Mesendoderm (in vitro differentiated cells): ENCODE measurements at regions not wholly inside any gene's neighbourhood (a gene's known extent, or its start where the extent isn't known, plus 50 kb on each side); places are given as distances from the start of the nearest gene placed in this dataset.

ENCODE experiments used
- DNase-seq: peaks from one replicate; pipeline ENCODE4 v3.0.0; 2013
- H2AK5ac ChIP-seq: 2 replicates; pipeline ENCODE4 v1.6.1; 2013; ENCODE audit warnings: low read length, inconsistent platforms
- H2BK120ac ChIP-seq: 2 replicates; pipeline ENCODE4 v1.6.1; 2013; ENCODE audit warnings: low read depth, mild to moderate bottlenecking, low read length, moderate library complexity, mixed read lengths
- H2BK15ac ChIP-seq: replicated peaks from 2 replicates; pipeline ENCODE4 v1.6.1; 2013; ENCODE audit warnings: low read depth, mild to moderate bottlenecking, moderate library complexity
- H2BK5ac ChIP-seq: 2 replicates; pipeline ENCODE4 v1.6.1; 2013; ENCODE audit warnings: low read length, inconsistent platforms
- H3K18ac ChIP-seq: 2 replicates; pipeline ENCODE4 v1.6.1; 2013; ENCODE audit warnings: mild to moderate bottlenecking, low read length, mixed read lengths
- H3K23ac ChIP-seq: one replicate; pipeline ENCODE4 v1.6.1; 2013; ENCODE audit warnings: low read length
- H3K27ac ChIP-seq: 2 replicates; pipeline ENCODE4 v1.5.1; 2013; ENCODE audit warnings: low read depth, mild to moderate bottlenecking, inconsistent platforms, low read length, moderate library complexity
- H3K27me3 ChIP-seq: 2 replicates; pipeline ENCODE4 v1.6.1; 2013; ENCODE audit warnings: low read length, control low read depth, mild to moderate bottlenecking, inconsistent platforms; ENCODE audit not compliant: insufficient read depth, poor library complexity
- H3K36me3 ChIP-seq: 2 replicates; pipeline ENCODE4 v1.6.1; 2013; ENCODE audit warnings: low read length, inconsistent platforms; ENCODE audit not compliant: control insufficient read depth, insufficient read depth
- H3K4ac ChIP-seq: one replicate; pipeline ENCODE4 v1.6.1; 2013; ENCODE audit warnings: low read depth, mild to moderate bottlenecking, low read length, moderate library complexity
- H3K4me1 ChIP-seq: 2 replicates; pipeline ENCODE4 v1.6.1; 2013; ENCODE audit warnings: low read depth, low read length, inconsistent platforms; ENCODE audit not compliant: control insufficient read depth
- H3K4me2 ChIP-seq: 2 replicates; pipeline ENCODE4 v1.6.1; 2013; ENCODE audit warnings: low read length
- H3K4me3 ChIP-seq: 2 replicates; pipeline ENCODE4 v1.5.1; 2013; ENCODE audit warnings: mild to moderate bottlenecking, low read length
- H3K56ac ChIP-seq: one replicate; pipeline ENCODE4 v1.6.1; 2013; ENCODE audit warnings: low read length
- H3K79me1 ChIP-seq: 2 replicates; pipeline ENCODE4 v1.6.1; 2013; ENCODE audit warnings: low read length, inconsistent platforms
- H3K79me2 ChIP-seq: 2 replicates; pipeline ENCODE4 v1.6.1; 2013; ENCODE audit warnings: mild to moderate bottlenecking, low read length; ENCODE audit not compliant: control insufficient read depth, insufficient read depth
- H3K9ac ChIP-seq: 2 replicates; pipeline ENCODE4 v1.6.1; 2013; ENCODE audit warnings: low read length, inconsistent platforms
- H4K5ac ChIP-seq: one replicate; pipeline ENCODE4 v1.6.1; 2013; ENCODE audit warnings: low read length
- H4K8ac ChIP-seq: one replicate; pipeline ENCODE4 v1.6.1; 2013; ENCODE audit warnings: low read depth, mild to moderate bottlenecking, control low read depth, low read length, moderate library complexity
- WGBS: extraction: QIAGEN DNeasy Blood & Tissue Kit; methylation state at CpG from one replicate; pipeline ENCODE4 v1.1.7; 2013; ENCODE audit warnings: low lambda C conversion rate, missing lambda C conversion rate; ENCODE audit not compliant: insufficient coverage; ENCODE audit errors: extremely low coverage; 5-methylcytosine and 5-hydroxymethylcytosine counted together

DNA sequence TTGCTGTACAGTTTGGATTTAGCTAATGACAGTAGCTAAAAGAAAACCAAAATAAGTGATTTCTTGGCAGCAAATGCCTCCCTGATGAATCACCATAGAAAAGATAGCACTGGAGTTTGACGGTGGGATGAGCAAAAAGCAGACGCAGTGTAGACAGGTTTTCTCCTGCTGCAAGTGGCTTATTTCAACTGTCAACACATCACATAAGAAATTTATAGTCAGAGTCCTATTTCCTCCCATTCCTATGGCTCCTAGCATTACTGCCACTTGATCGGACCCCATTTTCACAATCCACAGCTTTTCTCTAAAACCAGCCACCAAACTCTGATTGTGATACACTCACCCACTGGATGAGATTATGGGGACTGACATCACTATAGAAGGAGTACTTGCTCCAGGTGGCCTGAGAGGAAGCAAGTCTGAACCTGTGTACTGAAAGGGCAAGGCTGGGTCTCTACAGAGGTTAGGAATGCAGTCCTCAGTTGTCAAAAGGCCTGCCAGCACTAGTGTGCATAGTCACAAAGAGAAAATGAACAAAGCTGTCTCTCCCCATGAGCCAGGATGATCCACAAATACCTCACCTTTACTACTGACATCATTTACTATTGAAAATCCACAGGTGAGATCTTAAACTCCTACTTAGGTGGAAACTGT, 359.8 kb downstream of the LTN1 start:
- H3K4me2 ChIP-seq = no peak overlapping the region
- no peak overlapping the region for H3K4ac ChIP-seq
- no peak overlapping the region for H3K18ac ChIP-seq
- no peak overlapping the region for H2AK5ac ChIP-seq
- no peak overlapping the region for H2BK5ac ChIP-seq
- no peak overlapping the region for H2BK120ac ChIP-seq
- no peak overlapping the region for H3K9ac ChIP-seq
- DNase-seq = no peak
- no CpG with 5 or more reads among the region's 3 CpGs for WGBS
- no peaks in the 10 kb centered on the region for H3K79me1 ChIP-seq
- no peaks in the 10 kb centered on the region for H3K27me3 ChIP-seq
- no peaks in the 10 kb centered on the region for H3K79me2 ChIP-seq
- H3K4me1 ChIP-seq = no peaks in the 10 kb centered on the region
- H3K23ac ChIP-seq = no peak overlapping the region
- H3K36me3 ChIP-seq = no peaks in the 10 kb centered on the region
- H4K5ac ChIP-seq = no peak overlapping the region
- no peak overlapping the region for H3K56ac ChIP-seq
- no peak overlapping the region for H3K4me3 ChIP-seq
- no peak overlapping the region for H3K27ac ChIP-seq
- H4K8ac ChIP-seq = no peak overlapping the region
- no peak overlapping the region for H2BK15ac ChIP-seq

DNA sequence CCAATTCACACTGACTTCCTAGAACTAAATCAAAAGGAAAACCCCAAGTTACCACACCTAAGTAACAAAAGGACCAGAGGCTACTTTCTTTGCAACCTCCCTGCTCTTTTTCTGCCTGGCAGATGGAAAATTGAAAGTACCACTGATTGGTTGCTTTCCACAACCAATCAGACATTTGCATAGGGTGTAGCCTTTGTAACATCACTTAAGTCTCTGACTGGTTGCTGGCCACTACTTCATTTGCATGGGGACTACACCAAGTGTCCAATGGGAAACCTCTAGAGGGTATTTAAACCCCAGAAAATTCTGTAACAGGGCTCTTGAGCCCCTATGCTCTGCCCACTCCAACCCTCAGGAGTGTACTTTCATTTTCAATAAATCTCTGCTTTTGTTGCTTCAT, 365.0 kb downstream of the LTN1 start:
- Histone ChIP-seq H3K4me1 (no peaks in the 10 kb centered on the region), H2AK5ac (no peak overlapping the region), H2BK5ac (no peak overlapping the region), H3K4me3 (no peak overlapping the region), H3K36me3 (no peaks in the 10 kb centered on the region), H3K79me1 (no peaks in the 10 kb centered on the region), H3K79me2 (no peaks in the 10 kb centered on the region), H3K18ac (no peak overlapping the region), H3K56ac (no peak overlapping the region), H4K5ac (no peak overlapping the region), H2BK120ac (no peak overlapping the region), H3K9ac (no peak overlapping the region), H3K27ac (no peak overlapping the region), H3K4ac (no peak overlapping the region), H3K27me3 (no peaks in the 10 kb centered on the region), H2BK15ac (no peak overlapping the region), H4K8ac (no peak overlapping the region), H3K4me2 (no peak overlapping the region), H3K23ac (no peak overlapping the region)
- DNase-seq = no peak

- no CpG with 5 or more reads among the region's 3 CpGs for WGBS
These were observed 365.4 kb downstream of the LTN1 start for GRCh38 chr21:28627261-28627660.

GRCh38 chr21:28624626-28625025, 368.1 kb downstream of the LTN1 start:
- no CpG with 5 or more reads among the region's 1 CpG for WGBS
- no peak overlapping the region for H2AK5ac ChIP-seq

More at GRCh38 chr21:28627261-28627660, 365.4 kb downstream of the LTN1 start:
- Histone ChIP-seq H3K79me2 (no peaks in the 10 kb centered on the region), H3K4ac (no peak overlapping the region), H4K5ac (no peak overlapping the region), H4K8ac (no peak overlapping the region), H3K36me3 (no peaks in the 10 kb centered on the region), H3K4me2 (no peak overlapping the region), H2BK5ac (no peak overlapping the region), H3K23ac (no peak overlapping the region), H3K4me3 (no peak overlapping the region), H3K56ac (no peak overlapping the region), H3K4me1 (no peaks in the 10 kb centered on the region), H3K18ac (no peak overlapping the region), H3K27me3 (no peaks in the 10 kb centered on the region), H3K27ac (no peak overlapping the region), H3K9ac (no peak overlapping the region), H3K79me1 (no peaks in the 10 kb centered on the region), H2AK5ac (no peak overlapping the region), H2BK15ac (no peak overlapping the region), H2BK120ac (no peak overlapping the region)
- no peak for DNase-seq

DNA sequence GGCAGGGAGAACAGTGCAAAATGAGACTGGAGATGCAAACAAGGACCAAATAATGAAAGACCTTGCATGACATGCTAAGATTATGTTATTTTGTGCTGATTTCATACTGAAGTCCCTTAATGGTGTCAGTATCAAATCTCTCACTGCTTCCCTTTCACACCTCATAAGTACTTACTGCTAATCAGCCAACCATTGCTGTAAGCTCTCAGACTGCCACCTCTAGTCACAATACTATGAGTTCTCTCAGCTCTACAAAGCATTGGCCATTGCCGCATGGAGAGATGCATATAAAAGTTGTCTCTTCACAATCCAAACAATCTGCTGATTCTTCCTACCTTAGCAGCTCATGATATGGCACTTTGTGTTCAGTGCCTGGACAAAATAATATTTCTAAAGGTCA, 375.4 kb downstream of the LTN1 start:
- Histone ChIP-seq H2BK15ac (no peak overlapping the region), H4K5ac (no peak overlapping the region), H3K4me3 (no peak overlapping the region), H3K4ac (no peak overlapping the region), H2BK5ac (no peak overlapping the region), H3K36me3 (no peaks in the 10 kb centered on the region), H3K18ac (no peak overlapping the region), H3K23ac (no peak overlapping the region), H3K27me3 (no peaks in the 10 kb centered on the region), H3K79me1 (no peaks in the 10 kb centered on the region), H3K4me2 (no peak overlapping the region), H2BK120ac (no peak overlapping the region), H3K4me1 (peaks cover 2% of the 10 kb centered on the region), H4K8ac (no peak overlapping the region), H2AK5ac (no peak overlapping the region), H3K79me2 (no peaks in the 10 kb centered on the region), H3K56ac (no peak overlapping the region), H3K27ac (no peak overlapping the region), H3K9ac (no peak overlapping the region)
- WGBS = no CpG with 5 or more reads among the region's 1 CpG
- DNase-seq = peak; percentile 43

More at GRCh38 chr21:28624626-28625025, 368.1 kb downstream of the LTN1 start:
- Histone ChIP-seq H3K79me1 (no peaks in the 10 kb centered on the region), H4K8ac (no peak overlapping the region), H3K18ac (no peak overlapping the region), H3K4me2 (no peak overlapping the region), H3K56ac (no peak overlapping the region), H4K5ac (no peak overlapping the region), H3K23ac (no peak overlapping the region), H2BK120ac (no peak overlapping the region), H3K4ac (no peak overlapping the region), H3K36me3 (no peaks in the 10 kb centered on the region), H3K9ac (no peak overlapping the region), H3K79me2 (no peaks in the 10 kb centered on the region), H3K27ac (no peak overlapping the region), H2BK15ac (no peak overlapping the region), H3K27me3 (no peaks in the 10 kb centered on the region), H3K4me3 (no peak overlapping the region), H3K4me1 (no peaks in the 10 kb centered on the region), H2BK5ac (no peak overlapping the region)
- no peak for DNase-seq

GRCh38 chr21:28615276-28615675, 377.4 kb downstream of the LTN1 start:
- Histone ChIP-seq H3K36me3 (no peaks in the 10 kb centered on the region), H4K5ac (no peak overlapping the region), H3K79me2 (no peaks in the 10 kb centered on the region), H3K4me2 (no peak overlapping the region), H3K56ac (no peak overlapping the region), H3K4me1 (peaks cover 2% of the 10 kb centered on the region), H4K8ac (no peak overlapping the region), H3K18ac (no peak overlapping the region), H3K27me3 (no peaks in the 10 kb centered on the region), H2BK15ac (no peak overlapping the region), H2BK120ac (no peak overlapping the region), H3K4me3 (no peak overlapping the region), H3K79me1 (no peaks in the 10 kb centered on the region), H3K9ac (no peak overlapping the region), H3K27ac (no peak overlapping the region), H2AK5ac (no peak overlapping the region), H3K4ac (no peak overlapping the region), H3K23ac (no peak overlapping the region), H2BK5ac (no peak overlapping the region)
- WGBS = no CpG with 5 or more reads among the region's 3 CpGs
- DNase-seq = peak; percentile 37
